IPS-20b (cell line): ENCODE measurements at regions not wholly inside any gene's neighbourhood (a gene's known extent, or its start where the extent isn't known, plus 50 kb on each side); places are given as distances from the start of the nearest gene placed in this dataset.
"Not testable (repeated sequence)": the region's sequence is repeated elsewhere in the genome, so short reads cannot be mapped to it uniquely, and the experiment has no call there.

Experiments used
- H3K27ac ChIP-seq: one replicate; pipeline ENCODE4 v1.5.1; 2013; ENCODE audit warnings: low read length
- H3K27me3 ChIP-seq: 2 replicates; pipeline ENCODE4 v1.6.1; 2013; ENCODE audit warnings: mild to moderate bottlenecking, low read length, inconsistent platforms; ENCODE audit not compliant: insufficient read depth
- H3K36me3 ChIP-seq: 2 replicates; pipeline ENCODE4 v1.6.1; 2013; ENCODE audit warnings: low read depth, mild to moderate bottlenecking, inconsistent platforms, low read length, moderate library complexity; ENCODE audit not compliant: insufficient read depth
- H3K4me1 ChIP-seq: 2 replicates; pipeline ENCODE4 v1.6.1; 2013; ENCODE audit warnings: mild to moderate bottlenecking, control low read depth, inconsistent platforms, low read length, moderate library complexity; ENCODE audit not compliant: insufficient read depth
- H3K4me3 ChIP-seq: 2 replicates; pipeline ENCODE4 v1.5.1; 2013; ENCODE audit warnings: mild to moderate bottlenecking, low read length, inconsistent platforms
- H3K9ac ChIP-seq: 2 replicates; pipeline ENCODE4 v1.6.1; 2013; ENCODE audit warnings: low read depth, mild to moderate bottlenecking, inconsistent platforms, low read length, moderate library complexity
- H3K9me3 ChIP-seq: 2 replicates; pipeline ENCODE4 v1.6.1; 2013; ENCODE audit warnings: mild to moderate bottlenecking, low read depth, low read length, inconsistent platforms; ENCODE audit not compliant: insufficient read depth

DNA sequence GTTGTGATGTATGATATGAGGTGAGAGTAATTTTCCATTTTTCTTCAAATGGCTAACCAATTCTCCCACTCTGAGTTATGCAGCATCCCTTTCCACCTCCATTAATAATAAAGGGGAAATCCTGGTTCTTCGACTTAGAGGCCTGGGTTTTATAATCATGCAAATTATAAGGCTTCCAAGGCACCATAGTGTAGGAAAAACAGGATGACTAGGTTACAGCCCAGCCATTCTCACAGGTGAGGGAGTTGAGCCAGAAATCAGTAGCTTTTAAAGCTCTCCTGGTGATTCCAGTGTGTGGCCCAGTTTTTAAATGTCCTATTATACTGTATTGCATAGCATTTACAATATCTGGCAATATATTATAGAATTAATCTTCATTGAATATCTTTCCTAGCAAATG lies 203.1 kb downstream of the ARHGEF9 start:
- no peak overlapping the region for H3K27ac ChIP-seq
- H3K36me3 ChIP-seq = no peaks in the 10 kb centered on the region
- H3K4me1 ChIP-seq = peaks cover 15% of the 10 kb centered on the region; the same call in 1 of the 2 replicates
- H3K4me3 ChIP-seq = peak overlapping the region; percentile 37; the same call in 1 of the 2 replicates
- H3K9me3 ChIP-seq = no peaks in the 10 kb centered on the region
- no peaks in the 10 kb centered on the region for H3K27me3 ChIP-seq
- no peak overlapping the region for H3K9ac ChIP-seq

DNA sequence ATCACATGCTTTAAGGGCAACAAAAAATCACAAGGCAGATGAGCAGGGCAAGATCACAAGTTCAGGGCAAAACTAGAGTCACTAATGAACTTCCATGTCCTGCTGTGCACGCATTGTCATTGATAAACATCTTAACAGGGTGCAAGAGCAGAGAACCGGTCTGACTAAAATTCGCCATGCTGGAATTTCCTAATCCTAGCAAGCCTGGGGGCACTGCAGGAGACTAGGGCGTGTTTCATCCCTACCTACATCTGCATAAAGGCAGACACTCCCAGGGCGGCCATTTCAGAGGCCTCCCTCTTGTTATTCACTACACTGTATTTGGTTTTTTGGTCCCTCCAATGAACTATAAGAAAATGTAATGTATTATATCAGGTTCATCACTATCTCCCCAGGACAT lies 203.6 kb downstream of the ARHGEF9 start:
- Histone ChIP-seq H3K27ac (no peak overlapping the region), H3K4me1 (peaks cover 15% of the 10 kb centered on the region; the same call in 1 of the 2 replicates), H3K27me3 (no peaks in the 10 kb centered on the region), H3K9ac (no peak overlapping the region), H3K9me3 (no peaks in the 10 kb centered on the region), H3K4me3 (peak overlapping the region; percentile 37; the same call in 1 of the 2 replicates), H3K36me3 (no peaks in the 10 kb centered on the region)

DNA sequence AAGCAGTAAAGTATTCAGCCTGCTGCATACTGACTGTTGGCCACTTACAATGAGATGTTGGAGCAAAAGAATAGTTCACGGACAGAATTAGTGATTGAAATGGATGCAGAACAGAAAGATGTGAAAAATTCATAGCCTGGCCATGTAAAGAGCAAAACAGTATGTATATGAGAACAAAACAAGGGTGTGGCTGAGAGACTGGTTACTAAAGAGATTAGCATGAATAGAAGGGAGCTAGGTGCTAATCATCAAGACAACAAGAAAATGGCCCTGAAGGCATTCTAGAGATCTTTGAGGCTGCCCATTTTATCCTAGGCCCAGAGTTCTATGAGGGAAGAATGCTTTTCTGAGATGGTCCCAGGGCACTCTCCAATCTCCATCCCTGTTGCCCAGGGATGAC lies 208.5 kb downstream of the ARHGEF9 start:
- H3K4me3 ChIP-seq = no peak overlapping the region
- no peaks in the 10 kb centered on the region for H3K36me3 ChIP-seq
- H3K4me1 ChIP-seq = peaks cover 8% of the 10 kb centered on the region; the same call in 1 of the 2 replicates
- H3K9me3 ChIP-seq = no peaks in the 10 kb centered on the region; the same call in 1 of the 2 replicates
- H3K9ac ChIP-seq = no peak overlapping the region
- no peaks in the 10 kb centered on the region for H3K27me3 ChIP-seq
- no peak overlapping the region for H3K27ac ChIP-seq

DNA sequence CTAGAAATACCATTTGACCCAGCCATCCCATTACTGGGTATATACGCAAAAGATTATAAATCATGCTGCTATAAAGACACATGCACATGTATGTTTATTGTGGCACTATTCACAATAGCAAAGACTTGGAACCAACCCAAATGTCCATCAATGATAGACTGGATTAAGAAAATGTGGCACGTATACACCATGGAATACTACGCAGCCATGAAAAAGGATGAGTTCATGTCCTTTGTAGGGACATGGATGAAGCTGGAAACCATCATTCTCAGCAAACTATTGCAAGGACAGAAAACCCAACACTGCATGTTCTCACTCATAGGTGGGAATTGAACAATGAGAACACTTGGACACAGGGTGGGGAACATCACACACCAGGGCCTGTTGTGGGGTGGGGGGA lies 209.3 kb downstream of the ARHGEF9 start:
- H3K9me3 ChIP-seq, H3K36me3 ChIP-seq, H3K27ac ChIP-seq, H3K4me3 ChIP-seq, H3K9ac ChIP-seq, H3K4me1 ChIP-seq, H3K27me3 ChIP-seq: not testable (repeated sequence)

DNA sequence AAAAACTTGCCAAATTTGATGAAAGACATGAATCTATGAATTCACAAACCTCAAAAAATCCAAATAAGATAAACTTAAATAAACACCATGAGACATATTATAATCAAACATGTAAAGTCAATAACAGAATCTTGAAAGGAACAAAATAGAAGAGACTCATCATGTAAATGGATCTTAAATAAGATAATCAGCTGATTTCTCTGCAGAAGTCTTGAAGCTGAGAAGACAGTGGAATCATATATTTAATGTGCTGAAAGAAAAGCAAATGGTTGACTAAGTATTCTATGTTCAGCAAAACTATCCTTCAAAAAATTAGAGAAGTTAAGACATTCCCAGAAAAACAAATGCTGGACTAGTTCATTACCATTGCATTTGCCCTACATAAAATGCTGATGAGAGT lies 215.7 kb upstream of the SPIN4 start:
- H3K4me1 ChIP-seq = no peaks in the 10 kb centered on the region
- no peaks in the 10 kb centered on the region for H3K27me3 ChIP-seq
- H3K4me3 ChIP-seq = no peak overlapping the region
- no peak overlapping the region for H3K9ac ChIP-seq
- no peaks in the 10 kb centered on the region for H3K36me3 ChIP-seq
- no peak overlapping the region for H3K27ac ChIP-seq
- H3K9me3 ChIP-seq = peaks cover 5% of the 10 kb centered on the region; the same call in 1 of the 2 replicates

DNA sequence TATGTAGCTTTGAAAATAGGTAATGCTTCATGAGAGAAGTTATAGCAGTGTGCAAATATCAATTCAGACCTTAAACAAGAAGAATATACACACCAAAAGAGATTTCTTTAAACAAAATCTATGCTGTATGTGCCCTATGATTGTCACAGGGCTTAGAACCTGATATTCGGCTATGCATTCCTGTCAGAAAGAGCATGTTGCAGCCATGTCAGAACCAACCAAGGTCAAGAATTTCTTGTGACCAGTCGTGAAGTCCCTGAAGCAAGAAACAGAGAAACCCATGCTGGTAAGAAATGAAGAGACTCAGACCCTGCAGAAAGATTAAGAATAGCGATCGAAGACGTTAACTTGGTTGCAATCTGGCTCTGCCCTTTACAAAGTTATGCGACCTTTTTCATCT lies 210.3 kb upstream of the SPIN4 start:
- Histone ChIP-seq H3K27me3 (no peaks in the 10 kb centered on the region), H3K27ac (no peak overlapping the region), H3K4me3 (peak overlapping the region; percentile 98), H3K4me1 (no peaks in the 10 kb centered on the region), H3K36me3 (no peaks in the 10 kb centered on the region), H3K9ac (no peak overlapping the region; the same call in 1 of the 2 replicates), H3K9me3 (no peaks in the 10 kb centered on the region)

DNA sequence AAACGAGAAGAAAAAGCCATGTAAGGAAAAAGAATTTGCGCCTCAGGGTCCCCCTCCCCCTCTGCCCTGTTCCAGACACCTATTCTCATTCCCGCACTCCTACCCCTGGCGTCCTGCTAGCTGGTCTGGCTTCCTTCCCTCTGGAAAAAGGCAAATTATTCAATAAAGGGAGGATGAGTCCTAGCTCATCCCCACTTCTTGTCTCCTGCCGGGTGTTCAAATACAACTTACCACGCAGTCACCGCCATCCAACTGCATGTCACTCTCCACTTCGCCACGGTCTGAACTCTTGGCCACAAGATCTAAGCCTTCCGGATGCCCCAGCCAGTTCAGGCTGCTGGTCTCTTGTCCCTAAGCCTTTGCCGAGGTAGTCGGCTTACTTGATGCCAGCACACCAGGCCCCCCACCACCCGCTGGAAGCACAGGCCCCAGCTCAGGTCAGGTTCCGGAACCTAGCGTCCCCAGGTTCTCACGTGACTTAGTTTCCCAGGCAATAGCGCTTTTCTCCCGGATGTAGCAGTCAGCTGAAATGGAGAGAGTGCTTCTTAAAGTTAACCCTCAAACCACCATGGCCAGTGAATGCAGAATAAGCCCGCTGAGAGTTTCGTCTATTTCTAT lies 209.6 kb upstream of the SPIN4 start:
- H3K27me3 ChIP-seq = no peaks in the 10 kb centered on the region
- peak overlapping the region; percentile 98 for H3K4me3 ChIP-seq
- H3K27ac ChIP-seq = peak overlapping the region; percentile 84
- H3K9me3 ChIP-seq = no peaks in the 10 kb centered on the region
- H3K9ac ChIP-seq = peak overlapping the region; percentile 92
- no peaks in the 10 kb centered on the region for H3K36me3 ChIP-seq
- no peaks in the 10 kb centered on the region for H3K4me1 ChIP-seq

DNA sequence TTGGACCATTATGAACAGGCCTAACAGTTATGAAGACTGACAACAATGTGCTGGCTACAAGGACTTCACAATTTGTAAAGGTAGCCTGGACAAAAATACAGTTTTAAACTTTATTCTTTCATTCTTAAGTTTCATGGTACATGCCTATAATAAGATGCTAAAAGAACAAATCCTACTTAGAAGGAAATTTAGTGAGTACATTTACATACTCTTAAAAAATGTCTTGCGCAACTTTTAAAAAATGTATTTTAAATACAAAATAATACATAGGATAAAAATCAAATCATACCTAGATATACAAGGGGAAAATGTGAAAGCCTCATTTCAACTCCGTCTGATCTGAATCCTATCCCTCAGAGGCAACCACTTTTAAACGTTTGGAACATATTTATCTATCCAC lies 200.7 kb upstream of the SPIN4 start:
- Histone ChIP-seq H3K4me1 (no peaks in the 10 kb centered on the region), H3K9ac (no peak overlapping the region), H3K36me3 (no peaks in the 10 kb centered on the region), H3K4me3 (no peak overlapping the region), H3K9me3 (no peaks in the 10 kb centered on the region), H3K27ac (no peak overlapping the region), H3K27me3 (no peaks in the 10 kb centered on the region)

DNA sequence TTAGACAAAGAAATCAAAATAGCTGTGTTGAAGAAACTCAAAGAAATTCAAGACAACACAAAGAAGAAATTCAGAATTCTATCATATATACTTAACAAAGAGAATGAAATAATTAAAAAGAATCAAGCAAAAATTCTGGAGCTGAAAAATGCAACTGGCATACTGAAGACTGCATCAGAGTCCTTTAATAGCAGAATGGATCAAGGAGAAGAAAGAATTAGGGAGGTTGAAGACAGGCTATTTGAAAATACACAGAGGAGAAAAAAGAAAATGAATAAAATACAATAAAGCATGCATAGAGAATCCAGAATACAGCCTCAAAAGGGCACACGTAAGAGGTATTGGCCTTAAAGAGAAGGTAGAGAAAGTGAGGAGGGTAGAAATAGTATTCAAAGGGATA lies 179.5 kb upstream of the SPIN4 start:
- H3K36me3 ChIP-seq = no peaks in the 10 kb centered on the region
- no peaks in the 10 kb centered on the region for H3K27me3 ChIP-seq
- H3K4me3 ChIP-seq = no peak overlapping the region
- no peaks in the 10 kb centered on the region for H3K4me1 ChIP-seq
- H3K9ac ChIP-seq = no peak overlapping the region
- H3K27ac ChIP-seq = no peak overlapping the region
- H3K9me3 ChIP-seq = no peaks in the 10 kb centered on the region

DNA sequence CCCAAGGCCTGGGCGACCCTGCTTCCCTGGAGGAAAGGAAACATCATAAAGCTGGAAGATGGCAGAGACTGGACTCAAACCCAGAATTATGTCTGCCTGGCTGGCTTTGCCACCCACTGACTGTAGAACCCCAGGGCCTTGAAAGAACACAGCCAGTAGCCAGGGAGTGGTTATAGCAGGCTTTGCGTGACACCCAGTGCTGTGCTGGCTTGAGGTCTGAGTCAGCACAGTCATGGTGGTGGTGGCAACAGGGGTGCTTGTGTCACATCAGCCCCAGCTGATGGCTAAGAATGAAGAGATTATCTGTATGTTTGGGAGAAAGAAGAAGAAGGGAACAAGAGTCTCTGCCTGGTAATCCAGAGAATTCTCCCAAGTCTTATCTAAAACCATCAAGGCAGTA lies 178.8 kb upstream of the SPIN4 start:
- Histone ChIP-seq H3K9ac (no peak overlapping the region), H3K27ac (no peak overlapping the region), H3K4me1 (no peaks in the 10 kb centered on the region), H3K9me3 (no peaks in the 10 kb centered on the region), H3K27me3 (no peaks in the 10 kb centered on the region), H3K36me3 (no peaks in the 10 kb centered on the region), H3K4me3 (no peak overlapping the region)

DNA sequence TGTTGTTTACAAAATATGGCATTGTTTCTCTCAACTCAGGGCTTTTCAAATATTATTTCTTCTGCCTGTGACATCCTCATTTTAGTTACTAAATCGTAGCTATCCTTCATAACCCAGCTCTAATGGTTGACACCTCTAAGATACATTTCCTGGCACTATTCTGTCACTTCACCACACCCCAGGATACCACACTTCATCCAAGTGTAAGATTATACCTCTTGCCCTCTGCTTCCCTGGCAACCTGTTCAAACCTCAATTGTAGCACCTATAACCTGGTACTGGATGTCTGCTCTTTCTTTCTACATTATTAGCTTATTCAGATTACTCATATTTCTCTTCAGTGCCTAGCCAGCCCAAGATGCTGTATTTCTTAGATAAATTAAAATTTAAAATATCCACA lies 175.7 kb upstream of the SPIN4 start:
- Histone ChIP-seq H3K4me1 (no peaks in the 10 kb centered on the region), H3K27me3 (no peaks in the 10 kb centered on the region), H3K36me3 (no peaks in the 10 kb centered on the region), H3K9me3 (no peaks in the 10 kb centered on the region), H3K27ac (no peak overlapping the region), H3K9ac (no peak overlapping the region), H3K4me3 (no peak overlapping the region)

DNA sequence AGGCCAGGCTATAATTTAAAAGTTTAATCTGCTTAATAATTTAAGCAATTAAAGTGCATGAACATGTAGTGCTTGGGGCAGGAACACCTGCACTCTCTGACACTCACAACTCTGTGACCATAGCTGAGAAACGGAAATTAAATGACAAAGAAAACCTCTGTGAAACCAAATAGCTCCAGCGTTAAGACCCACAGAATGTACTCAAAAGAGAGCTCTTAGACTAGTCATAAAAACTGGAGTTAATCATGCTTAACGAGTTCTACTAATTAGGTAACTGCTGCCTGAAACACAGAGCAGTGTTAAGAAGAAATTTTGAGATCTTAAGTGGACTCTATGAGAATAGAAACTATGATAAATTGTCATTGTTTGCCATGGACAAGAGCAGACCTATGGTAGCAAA lies 174.4 kb upstream of the SPIN4 start:
- H3K9ac ChIP-seq = no peak overlapping the region
- H3K4me1 ChIP-seq = no peaks in the 10 kb centered on the region
- no peaks in the 10 kb centered on the region for H3K9me3 ChIP-seq
- no peak overlapping the region for H3K27ac ChIP-seq
- H3K36me3 ChIP-seq = no peaks in the 10 kb centered on the region
- H3K27me3 ChIP-seq = no peaks in the 10 kb centered on the region
- no peak overlapping the region for H3K4me3 ChIP-seq
